Right ventricle myocardium superior (tissue), 1 donor: ENCODE measurements at regions not wholly inside any gene's neighbourhood (a gene's known extent, or its start where the extent isn't known, plus 50 kb on each side); places are given as distances from the start of the nearest gene placed in this dataset.
A peak's percentile ranks its signal among the peaks of the same experiment; 100 is the strongest.

Source experiments
- ATAC-seq: fragments of 200-7000 bp; cut with Tn5 transposase; one replicate; pipeline ENCODE4 v1.9.1; 2020; ENCODE audit warnings: mild to moderate bottlenecking; ENCODE audit not compliant: poor library complexity
- DNase-seq: peaks from one replicate; pipeline ENCODE4 v3.0.0-alpha.2; 2020
- intact Hi-C: fragments of 100-400 bp; cut with DNase I; formaldehyde crosslinking; loops from one replicate; pipeline ENCODE4 v1.11.2; 2022
- donor health status: DM: no; HTN: yes; CAD: no; lungs with severe emphysema.

- DNase-seq (no peak), ATAC-seq (no peak)
- intact Hi-C loops, result no loop called here
Measured at GRCh38 chr4:17157304-17157703, 258.9 kb upstream of the LDB2 start.

- intact Hi-C loops, result no loop called here
- ATAC-seq (no peak), DNase-seq (no peak)
Measured at GRCh38 chr4:17155486-17155885, 257.0 kb upstream of the LDB2 start.

GRCh38 chr4:17153572-17153971 is 255.1 kb upstream of the LDB2 start:
- intact Hi-C loops, result no loop called here
- ATAC-seq (no peak), DNase-seq (no peak)

GRCh38 chr4:17152941-17153540 is 254.6 kb upstream of the LDB2 start:
- DNase-seq (no peak), ATAC-seq (no peak)
- intact Hi-C loops, result no loop called here

- intact Hi-C loops, result no loop called here
Measured at GRCh38 chr4:17142232-17142711, 243.8 kb upstream of the LDB2 start.

GRCh38 chr4:17138847-17139246 is 240.4 kb upstream of the LDB2 start:
- no peak for ATAC-seq

More at GRCh38 chr4:17142232-17142711, 243.8 kb upstream of the LDB2 start:
- ATAC-seq (no peak), DNase-seq (no peak)

GRCh38 chr4:17134565-17134964 is 236.1 kb upstream of the LDB2 start:
- intact Hi-C loops, result no loop called here
- no peak for DNase-seq
- ATAC-seq, result no peak

More at GRCh38 chr4:17138847-17139246, 240.4 kb upstream of the LDB2 start:
- intact Hi-C loops, result no loop called here
- DNase-seq, result no peak

GRCh38 chr4:17134100-17134499 is 235.7 kb upstream of the LDB2 start:
- no peak for ATAC-seq
- no peak for DNase-seq
- intact Hi-C loops, result no loop called here

GRCh38 chr4:17132226-17132625 is 233.8 kb upstream of the LDB2 start:
- DNase-seq (no peak), ATAC-seq (no peak)
- intact Hi-C loops, result no loop called here

GRCh38 chr4:17128268-17128667 is 229.8 kb upstream of the LDB2 start:
- peak; percentile 71 for ATAC-seq
- no peak for DNase-seq
- intact Hi-C loops, result no loop called here

- ATAC-seq, result no peak
- intact Hi-C loops, result no loop called here
- DNase-seq, result no peak
Measured at GRCh38 chr4:17126321-17126966, 228.0 kb upstream of the LDB2 start.

- no peak for ATAC-seq
- no peak for DNase-seq
- intact Hi-C loops, result no loop called here
Measured at GRCh38 chr4:17124767-17125166, 226.3 kb upstream of the LDB2 start.

- intact Hi-C loops, result no loop called here
- DNase-seq (no peak), ATAC-seq (no peak)
Measured at GRCh38 chr4:17120761-17121160, 222.3 kb upstream of the LDB2 start.

- intact Hi-C loops, result no loop called here
- DNase-seq (no peak), ATAC-seq (no peak)
Measured at GRCh38 chr4:17117746-17118145, 219.3 kb upstream of the LDB2 start.

GRCh38 chr4:17115583-17115982 is 217.1 kb upstream of the LDB2 start:
- DNase-seq (no peak), ATAC-seq (no peak)
- intact Hi-C loops, result no loop called here

- no peak for ATAC-seq
- intact Hi-C loops, result no loop called here
Measured at GRCh38 chr4:17112292-17112659, 213.8 kb upstream of the LDB2 start.

GRCh38 chr4:17109126-17109525 is 210.7 kb upstream of the LDB2 start:
- DNase-seq (no peak), ATAC-seq (no peak)
- intact Hi-C loops, result no loop called here

More at GRCh38 chr4:17112292-17112659, 213.8 kb upstream of the LDB2 start:
- no peak for DNase-seq

- intact Hi-C loops, result no loop called here
- no peak for ATAC-seq
- DNase-seq, result no peak
Measured at GRCh38 chr4:17103231-17103630, 204.8 kb upstream of the LDB2 start.

- intact Hi-C loops, result no loop called here
- no peak for ATAC-seq
- DNase-seq, result no peak
Measured at GRCh38 chr4:17098996-17099395, 200.6 kb upstream of the LDB2 start.

- DNase-seq (no peak), ATAC-seq (no peak)
- intact Hi-C loops, result no loop called here
Measured at GRCh38 chr4:17098401-17098800, 200.0 kb upstream of the LDB2 start.

- ATAC-seq, result no peak
- intact Hi-C loops, result no loop called here
- DNase-seq, result no peak
Measured at GRCh38 chr4:17097362-17097761, 198.9 kb upstream of the LDB2 start.
